ENCODE measurements at regions not wholly inside any gene's neighbourhood (a gene's known extent, or its start where the extent isn't known, plus 50 kb on each side); places are given as distances from the start of the nearest gene placed in this dataset.

GRCh38 chr11:113578715-113579250, 103.6 kb upstream of the DRD2 start:
- CTCF ChIA-PET = no interaction called here
- POLR2A ChIA-PET = no interaction called here
- TF ChIP-seq WRNIP1 (IDR thresholded peaks at IDR 0.05; ENCODE audit: borderline replicate concordance, low read depth, low read length) (no peak), BRCA1 (IDR thresholded peaks at IDR 0.05; ENCODE audit: low read depth, low read length) (no peak), CREB1 (IDR thresholded peaks at IDR 0.05; ENCODE audit: low read depth) (no peak), EZH2 (IDR thresholded peaks at IDR 0.05; ENCODE audit: borderline replicate concordance, control insufficient read depth, low read depth, low read length) (no peak), ZSCAN29 (IDR thresholded peaks at IDR 0.05) (no peak), SUPT20H (IDR thresholded peaks at IDR 0.05; ENCODE audit: borderline replicate concordance, control insufficient read depth, low read depth, low read length) (no peak), BACH1 (IDR thresholded peaks at IDR 0.05; ENCODE audit: borderline replicate concordance) (no peak), IRF3 (IDR thresholded peaks at IDR 0.05) (no peak), ZBTB11 (CRISPR knock-in tag; IDR thresholded peaks at IDR 0.05) (no peak), NRF1 (conservative IDR thresholded peaks at IDR 0.05; ENCODE audit: low read depth, low read length) (no peak), KDM1A (IDR thresholded peaks at IDR 0.05; ENCODE audit: borderline replicate concordance) (no peak), TBL1XR1 (IDR thresholded peaks at IDR 0.05; ENCODE audit: low read depth, low read length) (no peak), ESRRA (IDR thresholded peaks at IDR 0.05; ENCODE audit: low read length) (no peak), ZNF592 (IDR thresholded peaks at IDR 0.05) (no peak), CREM (IDR thresholded peaks at IDR 0.05; ENCODE audit: low read depth) (no peak)

More at GRCh38 chr11:113578715-113579250, 103.6 kb upstream of the DRD2 start:
- Histone ChIP-seq H2AFZ (ENCODE audit: control insufficient read depth, low read depth, low read length) (no peak overlapping the region), H3K9ac (ENCODE audit: control insufficient read depth, insufficient read depth, low read length) (no peak overlapping the region), H3K4me2 (ENCODE audit: control insufficient read depth, insufficient read depth) (no peak overlapping the region), H3K4me3 (no peak overlapping the region), H3K79me2 (ENCODE audit: control insufficient read depth, insufficient read depth, low read length) (no peaks in the 10 kb centered on the region), H3K27ac (ENCODE audit: control insufficient read depth, insufficient read depth) (no peak overlapping the region), H3K9me3 (replicated peaks; ENCODE audit: control insufficient read depth, insufficient read depth, low read length) (no peaks in the 10 kb centered on the region), H3K36me3 (ENCODE audit: control insufficient read depth in 2 of 2, insufficient read depth in 2 of 2, low read length in 1 of 2) (no peaks in the 10 kb centered on the region), H4K20me1 (ENCODE audit: control insufficient read depth, insufficient read depth) (no peaks in the 10 kb centered on the region), H3K4me1 (ENCODE audit: control insufficient read depth, insufficient read depth, low read length) (no peaks in the 10 kb centered on the region), H3K27me3 (replicated peaks in 1 of 2; ENCODE audit: control insufficient read depth in 2 of 2, insufficient read depth in 2 of 2, low read length in 1 of 2) (no peaks in the 10 kb centered on the region; a peak in 1 of 4 replicates)
- no peak for FAIRE-seq
- ChIA-PET SMC1A (ENCODE audit: uncharacterized antibody, unreplicated experiment) (no interaction called here), RAD21 (ENCODE audit: unreplicated experiment) (no interaction called here)
- BruUV-seq (replicated peaks) = no TSS peak
- in situ Hi-C loops (cut with MboI) (no loop called here), intact Hi-C loops (cut with micrococcal nuclease; ENCODE audit: unreplicated experiment) (no loop called here)
- 6% methylated on average over 5 of the region's 5 CpGs for WGBS (ENCODE audit: insufficient coverage, insufficient replicate concordance, low lambda C conversion rate, missing lambda C conversion rate)
- DNase-seq (ENCODE audit: low read depth, low spot score) = no peak
- ATAC-seq = no peak
